Ascending aorta (tissue), 2 donors: ENCODE measurements at regions not wholly inside any gene's neighbourhood (a gene's known extent, or its start where the extent isn't known, plus 50 kb on each side); places are given as distances from the start of the nearest gene placed in this dataset.
"Not testable (repeated sequence)": the region's sequence is repeated elsewhere in the genome, so short reads cannot be mapped to it uniquely, and the experiment has no call there.

ENCODE experiments used
- DNase-seq, 2 donors: peaks; one replicate each; pipeline ENCODE4 v3.0.0-alpha.2; 2019; ENCODE audit warnings: low spot score in 2 of 2
- H3K27ac ChIP-seq, 2 donors: fragments of 200-600 bp; sonication (generic); one replicate each; pipeline ENCODE4 v1.5.1; 2016 to 2017; ENCODE audit warnings: mild to moderate bottlenecking in 1 of 2
- H3K27me3 ChIP-seq: fragments of 200-600 bp; sonication (generic); one replicate; pipeline ENCODE4 v1.5.1; 2017
- H3K36me3 ChIP-seq, 2 donors: fragments of 200-600 bp; sonication (generic); one replicate each; pipeline ENCODE4 v1.5.1; 2016
- H3K4me1 ChIP-seq, 2 donors: fragments of 200-600 bp; sonication (generic); one replicate each; pipeline ENCODE4 v1.5.1; 2016 to 2017; ENCODE audit warnings: mild to moderate bottlenecking in 1 of 2
- H3K4me3 ChIP-seq, 2 donors: fragments of 200-600 bp; sonication (generic); one replicate each; pipeline ENCODE4 v1.5.1; 2016 to 2017; ENCODE audit warnings: mild to moderate bottlenecking in 1 of 2
- H3K9me3 ChIP-seq, 2 donors: fragments of 200-600 bp; sonication (generic); one replicate each; pipeline ENCODE4 v1.5.1; 2016
- CTCF ChIP-seq, 3 experiments: fragments of 200-600 bp in 2 of 3; fragments of 450-650 bp in 1 of 3; sonication (generic) in 2 of 3; IDR thresholded peaks; one replicate each; pipeline ENCODE4 v1.5.1; 2016 to 2019; ENCODE audit warnings: antibody characterized with exemption in 3 of 3, mild to moderate bottlenecking in 1 of 3, moderate library complexity in 1 of 3
- intact Hi-C: fragments of 100-400 bp; cut with DNase I; formaldehyde crosslinking; loops from one replicate; pipeline ENCODE4 v1.15.1; 2023

- no peak for DNase-seq
- H3K4me3 ChIP-seq: no peak overlapping the region
- TF ChIP-seq CTCF (IDR thresholded peaks at IDR 0.05): no peak
- intact Hi-C loops: no loop called here
- no peaks in the 10 kb centered on the region for H3K27me3 ChIP-seq
- H3K4me1 ChIP-seq: no peaks in the 10 kb centered on the region
- H3K36me3 ChIP-seq: no peaks in the 10 kb centered on the region
- H3K27ac ChIP-seq: no peak overlapping the region
- no peaks in the 10 kb centered on the region for H3K9me3 ChIP-seq
These were observed 181.7 kb downstream of the BANP start for GRCh38 chr16:88132836-88133506.

- intact Hi-C loops: no loop called here
- no peak for TF ChIP-seq CTCF (IDR thresholded peaks at IDR 0.05)
- Histone ChIP-seq H3K36me3 (no peaks in the 10 kb centered on the region), H3K27me3 (no peaks in the 10 kb centered on the region), H3K9me3 (peaks cover 0 to 3% of the 10 kb centered on the region in 2 donors), H3K4me3 (no peak overlapping the region), H3K27ac (no peak overlapping the region), H3K4me1 (no peaks in the 10 kb centered on the region)
- DNase-seq: no peak
These were observed 182.2 kb downstream of the BANP start for GRCh38 chr16:88133507-88133843.

DNA sequence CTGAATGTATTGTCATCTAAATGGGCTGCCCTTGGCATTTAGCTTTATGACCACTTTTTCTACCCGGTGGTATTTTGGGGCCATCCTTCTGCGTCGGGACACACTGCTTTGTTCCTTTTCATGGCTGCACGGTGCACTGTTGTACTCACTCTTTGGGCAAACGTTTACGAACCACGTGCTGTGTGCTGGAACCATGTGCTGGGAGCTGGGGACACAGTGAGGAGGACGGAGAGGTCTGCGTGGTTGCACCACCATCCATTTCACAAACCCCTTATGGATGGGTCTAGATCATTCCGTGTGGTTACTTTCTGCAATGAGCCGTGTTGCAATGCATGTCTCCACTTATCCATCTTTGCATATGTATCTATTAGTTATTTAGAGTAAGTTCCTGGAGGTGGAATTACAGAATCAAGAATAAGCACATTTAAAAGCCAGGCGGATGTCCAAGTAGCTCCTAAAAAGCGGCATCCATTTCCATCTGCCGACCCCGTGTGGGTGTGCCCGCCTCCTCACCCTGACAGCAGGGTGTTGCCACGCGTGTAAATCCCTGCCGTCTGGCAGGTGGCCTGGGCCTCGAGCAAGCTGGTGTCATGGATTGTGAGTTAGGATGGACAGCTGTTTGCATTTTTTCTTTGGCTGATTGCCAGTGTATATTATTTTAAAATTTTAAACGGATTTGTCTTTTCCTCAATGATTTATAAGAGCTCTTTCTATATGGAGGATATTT is 183.1 kb downstream of the BANP start:
- intact Hi-C loops, DNase-seq, H3K36me3 ChIP-seq, H3K27me3 ChIP-seq, H3K9me3 ChIP-seq, H3K4me3 ChIP-seq, H3K27ac ChIP-seq, H3K4me1 ChIP-seq: not testable (repeated sequence)

- intact Hi-C loops, H3K27ac ChIP-seq, H3K36me3 ChIP-seq, H3K9me3 ChIP-seq, H3K4me1 ChIP-seq, H3K4me3 ChIP-seq, DNase-seq, H3K27me3 ChIP-seq: not testable (repeated sequence)
These were observed 183.9 kb downstream of the BANP start for GRCh38 chr16:88134899-88135682.

GRCh38 chr16:88136211-88136713 is 185.0 kb downstream of the BANP start:
- H3K27me3 ChIP-seq, H3K36me3 ChIP-seq, H3K4me1 ChIP-seq, DNase-seq, H3K27ac ChIP-seq, H3K9me3 ChIP-seq, H3K4me3 ChIP-seq, intact Hi-C loops: not testable (repeated sequence)

- intact Hi-C loops, H3K27ac ChIP-seq, H3K4me1 ChIP-seq, H3K9me3 ChIP-seq, H3K27me3 ChIP-seq, H3K4me3 ChIP-seq, H3K36me3 ChIP-seq, DNase-seq: not testable (repeated sequence)
These were observed 185.7 kb downstream of the BANP start for GRCh38 chr16:88136939-88137338.

- H3K9me3 ChIP-seq, H3K4me1 ChIP-seq, H3K27ac ChIP-seq, intact Hi-C loops, DNase-seq, H3K4me3 ChIP-seq, H3K36me3 ChIP-seq, H3K27me3 ChIP-seq: not testable (repeated sequence)
These were observed 187.9 kb downstream of the BANP start for GRCh38 chr16:88139141-88139540.

GRCh38 chr16:88140195-88140594 is 189.0 kb downstream of the BANP start:
- not testable (repeated sequence) for DNase-seq

More at GRCh38 chr16:88140195-88140594, 189.0 kb downstream of the BANP start:
- H3K27ac ChIP-seq, H3K4me1 ChIP-seq, H3K36me3 ChIP-seq, H3K27me3 ChIP-seq, H3K4me3 ChIP-seq, H3K9me3 ChIP-seq, intact Hi-C loops: not testable (repeated sequence)
